ENCODE measurements at regions not wholly inside any gene's neighbourhood (a gene's known extent, or its start where the extent isn't known, plus 50 kb on each side); places are given as distances from the start of the nearest gene placed in this dataset.

DNA sequence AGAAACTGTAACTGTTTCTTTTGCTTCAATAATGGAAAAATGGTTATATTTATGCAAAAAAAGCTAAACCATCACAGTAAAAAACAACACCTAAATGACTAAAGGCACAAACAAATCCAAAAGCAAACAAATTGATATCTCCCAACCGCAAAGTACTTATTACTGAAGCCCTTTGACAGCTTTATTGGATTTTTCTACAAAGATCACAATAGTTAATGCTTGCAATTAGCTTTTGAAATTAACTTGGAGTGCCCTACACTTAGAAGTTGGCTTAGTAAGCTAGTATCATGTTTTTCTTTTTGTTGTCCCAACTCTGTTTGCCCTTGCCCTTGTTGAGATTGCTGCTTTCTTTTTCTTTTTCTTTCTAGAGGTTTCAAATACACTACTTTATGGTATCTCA lies 257.5 kb downstream of the INHBA start:
- TF ChIP-seq CTCF (IDR thresholded peaks at IDR 0.05) (no peak), POLR2AphosphoS5 (IDR thresholded peaks at IDR 0.05) (no peak), POLR2A (IDR thresholded peaks at IDR 0.05) (no peak)

Measured in breast epithelium (tissue), 3 donors.